CD8-positive, alpha-beta memory T cell (primary cell): ENCODE measurements at regions not wholly inside any gene's neighbourhood (a gene's known extent, or its start where the extent isn't known, plus 50 kb on each side); places are given as distances from the start of the nearest gene placed in this dataset.
"Not testable (repeated sequence)": the region's sequence is repeated elsewhere in the genome, so short reads cannot be mapped to it uniquely, and the experiment has no call there.

Experiments
- CTCF ChIA-PET: fragments of 350-600 bp; sonication (Branson Sonifier 250); formaldehyde crosslinking; loops from one replicate; lab custom pipeline; 2021; ENCODE audit warnings: antibody characterized with exemption; lab: Charles Lee
- POLR2A ChIA-PET: fragments of 350-600 bp; sonication (Branson Sonifier 250); formaldehyde crosslinking; loops from one replicate; lab custom pipeline; 2021; ENCODE audit warnings: antibody characterized with exemption; lab: Charles Lee
- DNase-seq, 5 donors: peaks; one replicate each; pipeline versions ENCODE4 v3.0.0 to v3.0.0-alpha.2; 2020 to 2022; ENCODE audit warnings: mixed read lengths in 1 of 5
- H3K27ac ChIP-seq: one replicate; pipeline ENCODE4 v1.7.0; 2013; ENCODE audit warnings: low read depth, mild to moderate bottlenecking, low read length, moderate library complexity
- H3K27me3 ChIP-seq: 2 replicates; pipeline ENCODE4 v1.7.0; 2013; ENCODE audit warnings: low read length, mild to moderate bottlenecking; ENCODE audit not compliant: insufficient read depth, poor library complexity, severe bottlenecking
- H3K36me3 ChIP-seq: 2 replicates; pipeline ENCODE4 v1.7.0; 2013; ENCODE audit warnings: mild to moderate bottlenecking, low read length, moderate library complexity; ENCODE audit not compliant: insufficient read depth
- H3K4me1 ChIP-seq: 2 replicates; pipeline ENCODE4 v1.7.0; 2013; ENCODE audit warnings: mild to moderate bottlenecking, low read length, moderate library complexity; ENCODE audit not compliant: insufficient read depth
- H3K4me3 ChIP-seq: 2 replicates; pipeline ENCODE4 v1.7.0; 2013; ENCODE audit warnings: mild to moderate bottlenecking, low read length
- H3K9me3 ChIP-seq: 2 replicates; pipeline ENCODE4 v1.7.0; 2013; ENCODE audit warnings: mild to moderate bottlenecking, low read length
- H3K27ac Mint-ChIP-seq, 8 donors: one replicate each; pipeline ENCODE4 v1.8.0; 2020 to 2021; ENCODE audit warnings: mixed read lengths in 8 of 8, mild to moderate bottlenecking in 6 of 8, inconsistent platforms in 3 of 8, moderate library complexity in 3 of 8
- H3K27me3 Mint-ChIP-seq, 2 donors: one replicate each; pipeline ENCODE4 v1.8.0; 2020 to 2021; ENCODE audit warnings: mixed read lengths in 2 of 2, mild to moderate bottlenecking in 1 of 2, moderate library complexity in 1 of 2
- H3K36me3 Mint-ChIP-seq, 3 donors: one replicate each; pipeline ENCODE4 v1.8.0; 2020 to 2021; ENCODE audit warnings: mixed read lengths in 3 of 3, inconsistent platforms in 1 of 3, mild to moderate bottlenecking in 1 of 3
- H3K4me1 Mint-ChIP-seq, 3 donors: one replicate each; pipeline ENCODE4 v1.8.0; 2020 to 2021; ENCODE audit warnings: mixed read lengths in 3 of 3, inconsistent platforms in 1 of 3, mild to moderate bottlenecking in 1 of 3
- H3K4me3 Mint-ChIP-seq, 7 donors: one replicate each; pipeline ENCODE4 v1.8.0; 2020 to 2021; ENCODE audit warnings: mixed read lengths in 7 of 7, mild to moderate bottlenecking in 6 of 7, moderate library complexity in 4 of 7, inconsistent platforms in 2 of 7
- H3K9me3 Mint-ChIP-seq, 5 donors: one replicate each; pipeline ENCODE4 v1.8.0; 2020 to 2022; ENCODE audit warnings: mixed read lengths in 5 of 5, mild to moderate bottlenecking in 3 of 5, moderate library complexity in 2 of 5, inconsistent platforms in 1 of 5

DNA sequence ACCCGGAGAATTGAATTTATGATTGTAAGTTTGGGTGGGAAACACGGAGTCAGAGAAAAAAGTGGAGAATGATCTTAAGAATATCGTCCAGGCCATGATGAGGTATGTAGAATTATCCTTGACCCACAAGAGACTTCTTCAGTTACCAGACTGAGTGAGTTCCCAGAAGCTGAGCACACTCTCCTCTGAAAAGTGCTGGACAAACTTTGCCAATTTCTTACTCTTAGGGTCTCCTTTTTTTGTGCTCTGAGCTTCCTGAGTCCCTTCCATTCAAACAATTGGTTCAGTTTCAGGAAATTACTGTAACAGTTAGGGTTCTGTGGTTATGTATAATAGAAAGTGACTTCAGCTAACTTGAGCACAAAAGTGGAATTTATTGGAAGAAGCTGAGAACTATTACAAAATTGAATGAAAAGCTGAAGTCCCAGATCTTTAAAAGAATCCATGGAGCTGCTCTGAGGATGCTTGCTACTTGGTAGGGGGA, 50.6 kb upstream of the EHBP1 start:
- H3K9me3 Mint-ChIP-seq, result peaks cover 0 to 5% (median 2%) of the 10 kb centered on the region in 5 donors
- DNase-seq, result no peak
- Histone ChIP-seq H3K9me3 (no peaks in the 10 kb centered on the region), H3K4me3 (no peak overlapping the region), H3K27me3 (no peaks in the 10 kb centered on the region), H3K27ac (no peak overlapping the region), H3K4me1 (no peaks in the 10 kb centered on the region), H3K36me3 (no peaks in the 10 kb centered on the region)
- no peaks in the 10 kb centered on the region for H3K36me3 Mint-ChIP-seq
- no peak overlapping the region for H3K27ac Mint-ChIP-seq
- no peak overlapping the region for H3K4me3 Mint-ChIP-seq
- ChIA-PET POLR2A (no interaction called here), CTCF (no interaction called here)
- peaks cover 2 to 17% of the 10 kb centered on the region in 2 donors for H3K27me3 Mint-ChIP-seq
- H3K4me1 Mint-ChIP-seq, result peaks cover 0 to under 1% (median 0%) of the 10 kb centered on the region in 3 donors

GRCh38 chr2:62654423-62654791, 51.1 kb upstream of the EHBP1 start:
- Mint-ChIP-seq H3K9me3 (peaks cover 0 to 5% (median 3%) of the 10 kb centered on the region in 5 donors), H3K36me3 (no peaks in the 10 kb centered on the region), H3K27me3 (peaks cover 2 to 21% of the 10 kb centered on the region in 2 donors), H3K4me1 (no peaks in the 10 kb centered on the region), H3K4me3 (no peak overlapping the region), H3K27ac (no peak overlapping the region)
- H3K36me3 ChIP-seq, result no peaks in the 10 kb centered on the region
- no peaks in the 10 kb centered on the region for H3K9me3 ChIP-seq
- no peak for DNase-seq
- ChIA-PET POLR2A (no interaction called here), CTCF (no interaction called here)
- no peaks in the 10 kb centered on the region for H3K4me1 ChIP-seq
- no peaks in the 10 kb centered on the region for H3K27me3 ChIP-seq
- no peak overlapping the region for H3K27ac ChIP-seq
- no peak overlapping the region for H3K4me3 ChIP-seq

DNA sequence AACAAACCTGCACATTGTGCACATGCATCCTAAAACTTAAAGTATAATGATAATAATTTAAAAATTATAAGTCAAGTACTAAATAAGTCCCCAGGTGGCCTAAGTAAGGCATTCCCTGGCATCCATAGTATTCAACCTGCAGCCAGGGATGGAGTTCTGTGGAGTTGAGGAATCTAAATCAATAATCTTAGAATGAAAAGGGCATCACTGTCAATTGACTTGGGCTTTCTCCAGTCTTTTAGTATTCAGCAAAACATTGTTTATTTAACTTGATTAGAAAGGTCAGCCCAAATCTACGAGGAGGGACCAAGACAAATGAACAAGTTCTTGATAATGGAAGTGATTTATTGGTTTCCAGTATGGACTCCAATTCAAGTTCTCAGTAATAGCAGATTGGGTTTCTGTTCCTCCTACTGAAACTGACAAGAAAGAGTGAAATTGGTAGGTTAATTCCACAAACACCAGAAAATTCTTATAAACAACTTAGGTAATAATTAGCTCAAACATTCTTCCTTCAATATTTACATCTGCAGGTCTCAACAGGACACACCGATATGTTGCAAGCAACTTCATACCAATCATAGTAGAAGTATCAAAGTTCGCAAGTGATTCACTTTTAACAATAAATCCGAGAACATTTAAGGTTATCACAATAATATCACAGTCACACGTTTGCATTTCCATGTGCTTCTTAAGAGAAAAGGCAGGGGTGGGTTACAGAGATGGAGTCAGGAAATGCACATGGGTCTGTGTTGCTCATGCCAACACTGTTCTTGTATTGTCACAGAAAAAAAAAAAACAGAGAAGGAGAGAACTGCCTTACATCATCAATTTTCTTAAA, 51.7 kb upstream of the EHBP1 start:
- ChIA-PET CTCF (no interaction called here), POLR2A (no interaction called here)
- no peak for DNase-seq
- Mint-ChIP-seq H3K4me3 (no peak overlapping the region), H3K27ac (no peak overlapping the region), H3K36me3 (no peaks in the 10 kb centered on the region), H3K9me3 (peaks cover 0 to 5% (median 3%) of the 10 kb centered on the region in 5 donors), H3K4me1 (no peaks in the 10 kb centered on the region), H3K27me3 (peaks cover 4 to 21% of the 10 kb centered on the region in 2 donors)
- no peaks in the 10 kb centered on the region for H3K36me3 ChIP-seq
- no peaks in the 10 kb centered on the region for H3K4me1 ChIP-seq
- H3K9me3 ChIP-seq, result no peaks in the 10 kb centered on the region
- H3K4me3 ChIP-seq, result no peak overlapping the region
- H3K27me3 ChIP-seq, result no peaks in the 10 kb centered on the region
- no peak overlapping the region for H3K27ac ChIP-seq

DNA sequence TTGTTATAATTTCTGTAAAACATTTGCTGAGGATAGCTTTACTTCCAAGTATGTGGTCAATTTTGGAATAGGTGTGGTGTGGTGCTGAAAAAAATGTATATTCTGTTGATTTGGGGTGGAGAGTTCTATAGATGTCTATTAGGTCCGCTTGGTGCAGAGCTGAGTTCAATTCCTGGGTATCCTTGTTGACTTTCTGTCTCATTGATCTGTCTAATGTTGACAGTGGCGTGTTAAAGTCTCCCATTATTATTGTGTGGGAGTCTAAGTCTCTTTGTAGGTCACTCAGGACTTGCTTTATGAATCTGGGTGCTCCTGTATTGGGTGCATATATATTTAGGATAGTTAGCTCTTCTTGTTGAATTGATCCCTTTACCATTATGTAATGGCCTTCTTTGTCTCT, 56.4 kb upstream of the EHBP1 start:
- H3K36me3 ChIP-seq, H3K4me1 ChIP-seq, H3K27ac ChIP-seq, DNase-seq, H3K36me3 Mint-ChIP-seq, POLR2A ChIA-PET, H3K9me3 ChIP-seq, H3K4me1 Mint-ChIP-seq, H3K27me3 ChIP-seq, H3K4me3 ChIP-seq, H3K27ac Mint-ChIP-seq, CTCF ChIA-PET, H3K4me3 Mint-ChIP-seq, H3K9me3 Mint-ChIP-seq: not testable (repeated sequence)
- peaks cover 3 to 15% of the 10 kb centered on the region in 2 donors for H3K27me3 Mint-ChIP-seq

GRCh38 chr2:62643100-62643471, 62.4 kb upstream of the EHBP1 start:
- Mint-ChIP-seq H3K36me3 (no peaks in the 10 kb centered on the region), H3K4me3 (no peak overlapping the region), H3K27ac (no peak overlapping the region), H3K4me1 (no peaks in the 10 kb centered on the region), H3K27me3 (peaks cover 0 to 1% of the 10 kb centered on the region in 2 donors), H3K9me3 (peaks cover 0 to 6% (median 6%) of the 10 kb centered on the region in 5 donors)
- Histone ChIP-seq H3K9me3 (no peaks in the 10 kb centered on the region), H3K27me3 (no peaks in the 10 kb centered on the region), H3K4me1 (no peaks in the 10 kb centered on the region), H3K4me3 (no peak overlapping the region), H3K27ac (no peak overlapping the region), H3K36me3 (no peaks in the 10 kb centered on the region)
- ChIA-PET POLR2A (no interaction called here), CTCF (no interaction called here)
- no peak for DNase-seq

DNA sequence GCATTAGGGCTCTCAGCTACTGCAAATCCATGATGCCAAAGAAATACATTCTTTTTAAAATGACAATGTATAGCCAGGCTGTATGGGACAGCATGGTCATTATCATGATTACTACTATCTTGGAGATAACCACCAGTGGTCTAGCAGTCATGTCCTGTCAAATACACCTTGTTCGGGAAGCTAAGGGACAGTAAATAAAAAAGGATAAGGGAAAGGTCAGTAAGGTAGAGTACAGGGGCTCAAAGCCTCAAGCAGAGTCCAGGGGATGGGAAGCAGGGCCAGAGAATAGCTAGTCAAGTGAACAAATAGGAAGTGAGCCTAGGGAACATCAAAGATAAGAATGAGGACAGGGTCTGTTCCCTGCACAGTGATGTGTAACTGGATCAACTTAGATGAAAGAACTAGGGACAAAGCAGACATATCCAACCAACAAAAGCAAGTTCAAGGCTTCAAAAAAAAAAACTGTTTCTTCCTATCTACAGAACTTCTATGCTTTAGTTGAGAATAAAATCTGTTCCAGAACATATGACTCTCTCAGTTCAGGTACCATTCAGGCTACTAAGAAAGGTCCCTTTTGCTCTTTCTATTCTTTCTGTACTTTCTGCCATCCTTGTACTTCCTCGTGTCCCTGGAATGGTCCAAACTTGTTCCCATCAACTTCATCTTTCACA, 62.9 kb upstream of the EHBP1 start:
- Mint-ChIP-seq H3K27ac (no peak overlapping the region), H3K27me3 (peaks cover 0 to 1% of the 10 kb centered on the region in 2 donors), H3K36me3 (no peaks in the 10 kb centered on the region), H3K4me1 (no peaks in the 10 kb centered on the region), H3K4me3 (no peak overlapping the region), H3K9me3 (peaks cover 0 to 12% (median 6%) of the 10 kb centered on the region in 5 donors)
- Histone ChIP-seq H3K4me3 (no peak overlapping the region), H3K36me3 (no peaks in the 10 kb centered on the region), H3K27ac (no peak overlapping the region), H3K27me3 (no peaks in the 10 kb centered on the region), H3K4me1 (no peaks in the 10 kb centered on the region), H3K9me3 (no peaks in the 10 kb centered on the region)
- DNase-seq, result no peak
- POLR2A ChIA-PET, result no interaction called here
- CTCF ChIA-PET, result no interaction called here

DNA sequence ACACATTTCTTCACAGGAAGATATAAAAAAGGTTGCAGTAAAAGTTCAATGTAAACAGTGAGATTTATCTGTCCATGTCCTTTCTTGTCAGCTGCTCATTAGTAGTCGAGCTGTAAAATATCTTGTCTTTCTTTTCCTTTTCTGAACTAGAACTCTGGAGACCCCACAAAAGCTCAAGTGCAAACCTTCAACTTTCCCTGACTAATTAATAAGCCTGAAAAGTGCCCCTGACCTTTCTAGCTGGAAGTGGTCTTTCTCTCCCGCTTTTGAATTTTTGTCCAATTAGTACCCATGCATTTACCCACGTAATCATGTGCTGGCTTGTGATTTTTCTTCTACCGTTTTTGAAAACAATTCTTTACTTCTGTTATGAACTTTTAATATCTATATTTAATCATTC, 63.6 kb upstream of the EHBP1 start:
- no peaks in the 10 kb centered on the region for H3K27me3 ChIP-seq
- no peak for DNase-seq
- H3K4me3 ChIP-seq, result no peak overlapping the region
- peaks cover 1 to 2% of the 10 kb centered on the region in 2 donors for H3K27me3 Mint-ChIP-seq
- H3K4me1 Mint-ChIP-seq, result no peaks in the 10 kb centered on the region
- ChIA-PET POLR2A (no interaction called here), CTCF (no interaction called here)
- H3K27ac ChIP-seq, result no peak overlapping the region
- no peaks in the 10 kb centered on the region for H3K4me1 ChIP-seq
- no peaks in the 10 kb centered on the region for H3K9me3 ChIP-seq
- H3K27ac Mint-ChIP-seq, result no peak overlapping the region
- no peak overlapping the region for H3K4me3 Mint-ChIP-seq
- H3K36me3 Mint-ChIP-seq, result no peaks in the 10 kb centered on the region
- peaks cover 0 to 15% (median 6%) of the 10 kb centered on the region in 5 donors for H3K9me3 Mint-ChIP-seq
- H3K36me3 ChIP-seq, result no peaks in the 10 kb centered on the region

DNA sequence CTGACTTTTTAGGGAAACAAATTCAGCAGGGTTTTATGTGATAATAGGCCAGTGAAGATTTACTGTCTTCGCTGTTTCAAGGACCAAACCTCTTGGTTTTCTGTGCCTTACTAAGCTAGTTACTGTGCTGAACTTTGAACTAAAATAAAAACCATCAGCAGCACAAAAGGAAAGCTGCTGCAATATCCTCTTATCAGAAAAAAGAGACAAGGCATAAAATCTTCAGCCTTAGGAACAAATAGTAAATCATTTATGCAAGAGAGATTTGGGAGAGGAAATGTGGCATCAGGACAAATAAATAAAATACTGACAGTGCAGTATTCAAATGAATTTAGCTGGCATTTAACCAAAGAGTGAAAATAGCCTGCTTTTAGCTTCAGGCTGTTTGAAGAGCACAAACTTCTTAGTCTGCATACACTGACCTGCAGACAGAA, 64.1 kb upstream of the EHBP1 start:
- Mint-ChIP-seq H3K27me3 (peaks cover 1 to 7% of the 10 kb centered on the region in 2 donors), H3K4me1 (no peaks in the 10 kb centered on the region), H3K36me3 (no peaks in the 10 kb centered on the region), H3K27ac (peak overlapping the region in 1 of 8 donors; percentile 31), H3K9me3 (peaks cover 0 to 15% (median 5%) of the 10 kb centered on the region in 5 donors), H3K4me3 (no peak overlapping the region)
- DNase-seq, result no peak
- H3K27me3 ChIP-seq, result no peaks in the 10 kb centered on the region
- H3K4me3 ChIP-seq, result no peak overlapping the region
- no peaks in the 10 kb centered on the region for H3K9me3 ChIP-seq
- no peak overlapping the region for H3K27ac ChIP-seq
- no peaks in the 10 kb centered on the region for H3K36me3 ChIP-seq
- CTCF ChIA-PET, result no interaction called here
- no peaks in the 10 kb centered on the region for H3K4me1 ChIP-seq
- POLR2A ChIA-PET, result no interaction called here
